Heart left ventricle (tissue), 16 donors: ENCODE measurements at regions not wholly inside any gene's neighbourhood (a gene's known extent, or its start where the extent isn't known, plus 50 kb on each side); places are given as distances from the start of the nearest gene placed in this dataset.

Source experiments
- ATAC-seq, 4 donors: fragments of 200-7000 bp; cut with Tn5 transposase; one replicate each; pipeline ENCODE4 v1.9.1; 2020 to 2022; ENCODE audit warnings: moderate library complexity in 4 of 4, mild to moderate bottlenecking in 3 of 4, moderate number of reproducible peaks in 1 of 4
- DNase-seq, 5 donors: peaks; one replicate each; pipeline ENCODE4 v3.0.0-alpha.2; 2020
- H3K27ac ChIP-seq, 12 donors: fragments of 200-600 bp; sonication (generic) in 4 of 12; one replicate each; pipeline versions ENCODE4 v1.5.0 to v1.8.0; 2016 to 2022; ENCODE audit warnings: mild to moderate bottlenecking in 2 of 12
- H3K27me3 ChIP-seq, 9 donors: fragments of 200-600 bp; sonication (generic) in 2 of 9; one replicate each; pipeline versions ENCODE4 v1.5.1 to v1.8.0; 2016 to 2022; ENCODE audit warnings: mild to moderate bottlenecking in 3 of 9
- H3K36me3 ChIP-seq, 9 donors: fragments of 200-600 bp; sonication (generic) in 2 of 9; one replicate each; pipeline versions ENCODE4 v1.5.0 to v1.8.0; 2018 to 2022; ENCODE audit warnings: mild to moderate bottlenecking in 2 of 9
- H3K4me1 ChIP-seq, 12 donors: fragments of 200-600 bp; sonication (generic) in 4 of 12; one replicate each; pipeline versions ENCODE4 v1.5.0 to v1.8.0; 2016 to 2022; ENCODE audit warnings: mild to moderate bottlenecking in 3 of 12
- H3K4me3 ChIP-seq, 12 donors: fragments of 200-600 bp; sonication (generic) in 4 of 12; one replicate each; pipeline versions ENCODE4 v1.5.0 to v1.8.0; 2017 to 2022; ENCODE audit warnings: mild to moderate bottlenecking in 9 of 12, moderate library complexity in 4 of 12
- H3K9me3 ChIP-seq, 12 donors: fragments of 200-600 bp; sonication (generic) in 4 of 12; one replicate each; pipeline versions ENCODE4 v1.5.0 to v1.8.0; 2016 to 2022; ENCODE audit warnings: mild to moderate bottlenecking in 1 of 12
- POLR2A ChIP-seq, 2 donors: fragments of 450-650 bp; IDR thresholded peaks; one replicate each; pipeline ENCODE4 v1.6.1; 2017; ENCODE audit warnings: antibody characterized with exemption in 2 of 2, mild to moderate bottlenecking in 2 of 2, moderate library complexity in 2 of 2
- WGBS, 4 donors: extraction: QIAGEN DNeasy Blood & Tissue Kit in 2 of 4; methylation state at CpG; one replicate each; pipeline versions ENCODE4 v1.1.5 to v1.1.7; 2013 to 2018; 5-methylcytosine and 5-hydroxymethylcytosine counted together
- intact Hi-C, 10 donors: fragments of 100-400 bp; cut with DNase I; formaldehyde crosslinking; loops; one replicate each; pipeline versions ENCODE4 v1.11.1 to v1.14.2; 2022
- TF ChIP-seq, protein P1 (sequence below), 12 donors: fragments of 200-600 bp; sonication (generic) in 4 of 12; IDR thresholded peaks; one replicate each; pipeline versions ENCODE4 v1.5.0 to v1.8.0; 2018 to 2022; ENCODE audit warnings: antibody characterized with exemption in 12 of 12, mild to moderate bottlenecking in 5 of 12
- donor health status: ischemic (EF 13 %, LVEDD 7.1; RV severe dilation, severe dysfunction).
- donor health status: healthy with polysubstance abuse.
- donor health status: DM: no; HTN: yes; CAD: no.
- donor health status: DM: no; HTN: no; CAD: no.
- donor health status: ischemic (EF 25% LVEDD 6.9; RV normal size, moderate dysfunction).
- donor health status: ischemic (EF 25% LVEDD 5.7; RV mildly dilated, moderate dysfunction).
- donor health status: healthy.
- donor health status: DM: yes; HTN: yes; CAD: no.
- donor health status: ischemic (EF 35%, LVEDD 5.7; RV mildly dilated, moderate dysfunction).
- donor health status: nonischemic (EF 11% LVEDD 7.7; RV severe dilation, severe dysfunction).
- donor health status: DM: yes; HTN: yes; CAD: no.
- donor health status: PGD.
- donor health status: ischemic (EF 29% LVEDD 5.4; RV normal size, mild dysfunction).
- donor health status: nonischemic (EF 23%, LVEDD 6.1; RV moderate dilation, normal function).

DNA sequence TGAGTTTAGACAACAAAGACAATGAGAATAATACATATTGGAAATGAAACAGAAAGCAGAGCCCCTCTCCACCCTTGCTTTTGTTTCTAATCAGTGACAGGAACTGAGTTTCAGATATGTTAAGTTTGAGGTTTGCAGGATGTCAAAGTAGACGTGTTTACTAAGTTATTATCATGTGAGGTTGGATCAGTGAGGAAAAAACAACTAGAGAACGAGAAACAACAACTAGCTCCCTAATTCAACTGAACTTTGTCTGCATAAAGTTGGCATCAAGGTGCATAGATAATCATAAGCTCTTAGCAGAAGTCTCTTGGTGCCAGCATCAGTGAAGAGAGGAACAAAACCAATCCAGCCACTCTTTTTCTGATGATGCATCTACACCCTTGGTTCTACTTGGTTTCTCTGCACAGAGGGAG is 491.1 kb upstream of the NR2F2 start:
- H3K36me3 ChIP-seq, result no peaks in the 10 kb centered on the region
- no peak for TF ChIP-seq POLR2A (IDR thresholded peaks at IDR 0.05)
- TF ChIP-seq, protein P1, sequence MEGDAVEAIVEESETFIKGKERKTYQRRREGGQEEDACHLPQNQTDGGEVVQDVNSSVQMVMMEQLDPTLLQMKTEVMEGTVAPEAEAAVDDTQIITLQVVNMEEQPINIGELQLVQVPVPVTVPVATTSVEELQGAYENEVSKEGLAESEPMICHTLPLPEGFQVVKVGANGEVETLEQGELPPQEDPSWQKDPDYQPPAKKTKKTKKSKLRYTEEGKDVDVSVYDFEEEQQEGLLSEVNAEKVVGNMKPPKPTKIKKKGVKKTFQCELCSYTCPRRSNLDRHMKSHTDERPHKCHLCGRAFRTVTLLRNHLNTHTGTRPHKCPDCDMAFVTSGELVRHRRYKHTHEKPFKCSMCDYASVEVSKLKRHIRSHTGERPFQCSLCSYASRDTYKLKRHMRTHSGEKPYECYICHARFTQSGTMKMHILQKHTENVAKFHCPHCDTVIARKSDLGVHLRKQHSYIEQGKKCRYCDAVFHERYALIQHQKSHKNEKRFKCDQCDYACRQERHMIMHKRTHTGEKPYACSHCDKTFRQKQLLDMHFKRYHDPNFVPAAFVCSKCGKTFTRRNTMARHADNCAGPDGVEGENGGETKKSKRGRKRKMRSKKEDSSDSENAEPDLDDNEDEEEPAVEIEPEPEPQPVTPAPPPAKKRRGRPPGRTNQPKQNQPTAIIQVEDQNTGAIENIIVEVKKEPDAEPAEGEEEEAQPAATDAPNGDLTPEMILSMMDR (IDR thresholded peaks at IDR 0.05), result no peak

DNA sequence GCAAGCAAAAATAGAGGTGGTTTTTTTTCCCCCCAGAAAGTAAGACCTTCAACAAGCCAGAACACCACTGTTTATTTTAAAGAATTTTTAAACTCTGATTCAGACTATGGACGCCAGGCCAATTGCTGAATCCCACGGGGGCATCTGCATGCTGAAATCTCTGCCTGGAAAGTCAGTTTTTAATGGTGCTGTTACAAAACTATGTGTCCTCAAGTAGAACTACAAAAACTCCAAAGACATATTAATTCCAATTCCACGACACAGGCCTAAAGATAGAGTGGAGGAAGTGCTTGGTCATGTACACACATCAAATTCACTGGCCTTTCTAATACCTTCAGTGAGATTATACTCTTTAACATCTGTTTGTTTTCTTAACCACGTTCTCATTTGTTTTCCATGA is 490.5 kb upstream of the NR2F2 start:
- Histone ChIP-seq H3K27ac (peak overlapping the region; percentile 10 to 79 (median 63)), H3K4me1 (peaks cover 0 to 21% (median 2%) of the 10 kb centered on the region in 12 donors), H3K36me3 (no peaks in the 10 kb centered on the region), H3K9me3 (no peaks in the 10 kb centered on the region), H3K27me3 (no peaks in the 10 kb centered on the region), H3K4me3 (no peak overlapping the region)
- ATAC-seq (peak; percentile 39 to 76 (median 52)), DNase-seq (peak in 4 of 5 donors; percentile 36 to 60 (median 56))
- intact Hi-C loops, result loop anchor here in 5 of 10 donors (5.0 to 10.0 kb wide), 9 partner anchors 75 to 565 kb away; no protein-coding TSS in a partner anchor
- no peak for TF ChIP-seq POLR2A (IDR thresholded peaks at IDR 0.05)
- TF ChIP-seq, protein P1 (IDR thresholded peaks at IDR 0.05), result no peak
- WGBS, 4 donors, result 65 to 74% (median 65%) methylated on average over 4 of the region's 4 CpGs

More for the DNA sequence above, 491.1 kb upstream of the NR2F2 start:
- H3K4me3 ChIP-seq, result no peak overlapping the region
- 34 to 39% (median 36%) methylated on average over 2 of the region's 2 CpGs for WGBS, 4 donors
- no peak for DNase-seq
- intact Hi-C loops, result no loop called here
- no peaks in the 10 kb centered on the region for H3K9me3 ChIP-seq
- peaks cover 0 to 21% (median 2%) of the 10 kb centered on the region in 12 donors for H3K4me1 ChIP-seq
- H3K27ac ChIP-seq, result peak overlapping the region in 8 of 12 donors; percentile 31 to 74 (median 60)
- no peak for ATAC-seq
- H3K27me3 ChIP-seq, result no peaks in the 10 kb centered on the region

DNA sequence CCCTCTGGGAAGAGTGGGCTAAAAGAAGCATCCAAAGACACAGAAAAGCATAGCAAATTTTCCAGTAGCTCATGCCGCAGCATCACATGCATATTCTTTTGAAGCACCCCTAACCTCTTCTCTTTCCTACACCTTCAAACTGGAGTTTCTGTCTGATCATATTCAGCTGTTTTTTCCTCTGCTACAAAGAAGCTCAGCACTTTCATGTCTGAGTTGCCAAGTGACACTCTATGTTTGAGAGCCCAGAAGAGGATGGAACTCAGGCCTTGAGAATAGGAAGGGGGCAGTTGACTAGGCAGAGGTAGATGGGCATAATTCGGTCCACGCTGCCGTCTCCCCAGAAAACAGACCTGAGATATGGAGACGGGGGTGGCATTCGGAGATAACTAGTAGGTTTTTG is 489.6 kb upstream of the NR2F2 start:
- peaks cover 0 to 21% (median 2%) of the 10 kb centered on the region in 12 donors for H3K4me1 ChIP-seq
- intact Hi-C loops, result loop anchor here in 5 of 10 donors (5.0 to 10.0 kb wide), 9 partner anchors 76 to 566 kb away; no protein-coding TSS in a partner anchor
- no peak overlapping the region for H3K4me3 ChIP-seq
- H3K36me3 ChIP-seq, result no peaks in the 10 kb centered on the region
- H3K27ac ChIP-seq, result peak overlapping the region in 11 of 12 donors; percentile 15 to 79 (median 65)
- ATAC-seq (no peak), DNase-seq (no peak)
- no peak for TF ChIP-seq POLR2A (IDR thresholded peaks at IDR 0.05)
- TF ChIP-seq, protein P1 (IDR thresholded peaks at IDR 0.05), result no peak
- no peaks in the 10 kb centered on the region for H3K9me3 ChIP-seq
- no peaks in the 10 kb centered on the region for H3K27me3 ChIP-seq
- 96 to 98% (median 97%) methylated on average over 6 of the region's 6 CpGs for WGBS, 4 donors

DNA sequence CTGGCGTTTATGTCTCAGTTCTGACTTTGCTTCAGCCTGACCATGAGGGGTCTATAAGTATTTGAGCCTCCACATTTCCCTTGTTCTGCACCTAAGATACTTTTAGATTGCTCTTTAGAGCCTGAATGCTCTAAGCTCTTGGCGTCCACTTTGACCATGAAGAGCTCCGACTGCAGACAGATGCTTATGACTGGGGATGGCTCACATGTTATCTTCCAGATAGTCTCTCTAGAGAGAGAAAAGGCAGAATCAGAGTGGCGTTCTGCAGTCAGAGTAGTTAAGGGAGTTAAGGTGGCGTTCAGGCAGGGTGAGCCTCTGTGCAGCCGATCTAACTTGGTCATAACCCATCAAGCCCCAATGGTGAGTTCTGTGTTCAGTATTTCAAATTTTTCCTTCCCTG is 487.9 kb upstream of the NR2F2 start:
- Histone ChIP-seq H3K9me3 (no peaks in the 10 kb centered on the region), H3K27ac (peak overlapping the region in 10 of 12 donors; percentile 18 to 69 (median 50)), H3K36me3 (no peaks in the 10 kb centered on the region), H3K4me3 (no peak overlapping the region), H3K27me3 (no peaks in the 10 kb centered on the region), H3K4me1 (peaks cover 0 to 21% (median 2%) of the 10 kb centered on the region in 12 donors)
- intact Hi-C loops, result loop anchor here in 5 of 10 donors (2.0 to 10.0 kb wide), 10 partner anchors 78 to 568 kb away; no protein-coding TSS in a partner anchor
- 76 to 85% (median 77%) methylated on average over 6 of the region's 6 CpGs for WGBS, 4 donors
- TF ChIP-seq, protein P1 (IDR thresholded peaks at IDR 0.05), result no peak
- TF ChIP-seq POLR2A (IDR thresholded peaks at IDR 0.05), result no peak
- ATAC-seq (no peak), DNase-seq (no peak)
